GM12873 (cell line): ENCODE measurements at regions not wholly inside any gene's neighbourhood (a gene's known extent, or its start where the extent isn't known, plus 50 kb on each side); places are given as distances from the start of the nearest gene placed in this dataset.

ENCODE experiments used
- CTCF ChIP-seq: IDR thresholded peaks from 2 replicates; pipeline ENCODE4 v1.5.1; 2012; ENCODE audit warnings: low read depth, mild to moderate bottlenecking, moderate library complexity, low read length, control low read depth; ENCODE audit not compliant: insufficient read depth; ENCODE audit errors: missing control alignments

GRCh38 chr12:124445826-124446225 lies 121.6 kb downstream of the NCOR2 start:
- TF ChIP-seq CTCF: no peak

GRCh38 chr12:124445121-124445718 lies 122.2 kb downstream of the NCOR2 start:
- no peak for TF ChIP-seq CTCF

GRCh38 chr12:124443931-124444712 lies 123.3 kb downstream of the NCOR2 start:
- TF ChIP-seq CTCF: no peak

GRCh38 chr12:124442772-124443445 lies 124.5 kb downstream of the NCOR2 start:
- TF ChIP-seq CTCF: no peak

- TF ChIP-seq CTCF: no peak
Observed at GRCh38 chr12:124442281-124442680, 125.1 kb downstream of the NCOR2 start.

GRCh38 chr12:124441443-124442194 lies 125.8 kb downstream of the NCOR2 start:
- TF ChIP-seq CTCF: no peak
